ENCODE measurements at regions not wholly inside any gene's neighbourhood (a gene's known extent, or its start where the extent isn't known, plus 50 kb on each side); places are given as distances from the start of the nearest gene placed in this dataset.
"Not testable (repeated sequence)": the region's sequence is repeated elsewhere in the genome, so short reads cannot be mapped to it uniquely, and the experiment has no call there.

DNA sequence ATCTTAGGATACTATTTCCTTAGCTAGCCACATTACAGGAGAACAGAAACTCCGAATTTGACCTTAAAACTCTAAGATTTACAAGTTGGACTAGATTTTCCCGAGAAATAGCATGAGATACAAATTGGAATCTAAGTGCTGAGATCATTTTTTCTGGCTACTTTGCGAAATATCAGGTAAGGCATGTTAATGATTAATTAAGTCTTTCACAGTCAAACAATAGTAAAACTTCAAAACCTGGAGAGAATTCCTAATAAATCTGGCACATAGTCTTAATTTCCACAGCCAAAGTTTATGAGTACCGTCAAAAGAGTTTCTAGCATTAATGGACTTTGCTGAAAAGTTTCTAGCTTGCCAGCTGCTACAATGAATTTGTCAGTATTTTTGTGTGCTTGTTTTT lies 379.5 kb upstream of the TOM1L1 start:
- in situ Hi-C loops (cut with HindIII; ENCODE audit: low pct_unique_long_range_greater_than_20kb, low sequenced_read_pairs) = no loop called here
- DNase-seq (ENCODE audit: low read depth, low spot score) = no peak

- in situ Hi-C loops (cut with HindIII; ENCODE audit: low pct_unique_long_range_greater_than_20kb, low sequenced_read_pairs) = no loop called here
- DNase-seq (ENCODE audit: low read depth, low spot score) = no peak
Measured at GRCh38 chr17:54524501-54524900, 376.2 kb upstream of the TOM1L1 start.

DNA sequence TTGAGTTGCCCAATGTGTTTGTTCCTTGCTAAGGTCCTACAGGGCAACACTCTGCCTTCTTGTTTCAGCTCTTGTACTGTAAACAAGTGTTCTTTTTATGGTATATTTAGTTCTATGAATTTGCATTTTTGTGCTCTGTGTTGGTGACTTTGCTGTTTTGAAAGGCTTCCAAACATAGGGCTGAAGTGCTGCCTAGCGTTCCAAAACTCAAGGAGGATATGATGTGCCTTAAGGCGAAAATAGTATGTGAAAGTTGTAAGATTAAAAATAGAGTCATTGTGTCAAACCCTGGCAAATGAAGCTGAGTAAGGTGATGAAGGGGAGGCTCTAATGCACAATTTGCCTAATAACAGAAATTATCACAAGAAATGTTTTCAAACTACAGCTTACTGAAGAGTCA lies 372.7 kb upstream of the TOM1L1 start:
- DNase-seq (ENCODE audit: low read depth, low spot score) = no peak
- in situ Hi-C loops (cut with HindIII; ENCODE audit: low pct_unique_long_range_greater_than_20kb, low sequenced_read_pairs) = no loop called here

DNA sequence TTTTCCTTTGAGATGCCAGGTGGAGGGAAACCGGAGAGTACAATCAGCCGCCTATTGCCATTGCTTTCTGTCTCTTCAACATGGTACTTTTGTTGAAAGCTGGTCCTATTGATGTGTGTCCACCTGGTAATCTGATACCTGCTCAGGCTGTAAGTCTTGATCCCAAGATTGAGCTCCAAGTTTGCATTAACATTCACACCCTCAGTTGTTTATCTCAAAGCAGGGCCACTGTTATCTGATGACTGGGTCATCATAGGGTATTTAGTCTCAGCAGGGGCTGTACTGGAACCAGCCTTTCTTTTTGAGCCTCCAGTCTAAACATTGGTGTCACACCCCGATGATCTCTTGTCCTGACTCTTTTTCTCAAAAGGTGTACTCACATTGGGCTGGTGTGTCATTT lies 370.3 kb upstream of the TOM1L1 start:
- DNase-seq (ENCODE audit: low read depth, low spot score) = no peak
- in situ Hi-C loops (cut with HindIII; ENCODE audit: low pct_unique_long_range_greater_than_20kb, low sequenced_read_pairs) = no loop called here

- DNase-seq (ENCODE audit: low read depth, low spot score) = no peak
- in situ Hi-C loops (cut with HindIII; ENCODE audit: low pct_unique_long_range_greater_than_20kb, low sequenced_read_pairs) = no loop called here
Measured at GRCh38 chr17:54536306-54536705, 364.3 kb upstream of the TOM1L1 start.

DNA sequence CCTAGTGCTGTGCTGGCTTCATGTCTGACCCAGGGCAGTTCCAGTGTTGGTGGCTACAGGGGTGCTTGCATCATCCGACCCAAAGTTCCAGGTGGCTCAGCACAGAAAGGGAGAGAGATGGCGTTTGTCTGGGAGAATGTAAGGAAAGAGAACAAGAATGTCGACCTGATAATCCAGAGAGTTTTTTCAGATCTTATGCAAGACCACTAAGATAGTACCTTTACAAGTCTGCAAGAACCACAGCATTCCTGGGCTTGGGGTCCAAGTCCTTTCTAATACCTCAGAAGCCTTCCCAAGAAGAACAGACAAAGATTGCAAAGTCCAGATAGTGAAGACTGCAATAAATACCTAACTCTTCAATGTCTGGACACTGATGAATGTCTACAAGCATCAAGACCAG lies 363.0 kb upstream of the TOM1L1 start:
- in situ Hi-C loops (cut with HindIII; ENCODE audit: low pct_unique_long_range_greater_than_20kb, low sequenced_read_pairs) = no loop called here
- no peak for DNase-seq (ENCODE audit: low read depth, low spot score)

DNA sequence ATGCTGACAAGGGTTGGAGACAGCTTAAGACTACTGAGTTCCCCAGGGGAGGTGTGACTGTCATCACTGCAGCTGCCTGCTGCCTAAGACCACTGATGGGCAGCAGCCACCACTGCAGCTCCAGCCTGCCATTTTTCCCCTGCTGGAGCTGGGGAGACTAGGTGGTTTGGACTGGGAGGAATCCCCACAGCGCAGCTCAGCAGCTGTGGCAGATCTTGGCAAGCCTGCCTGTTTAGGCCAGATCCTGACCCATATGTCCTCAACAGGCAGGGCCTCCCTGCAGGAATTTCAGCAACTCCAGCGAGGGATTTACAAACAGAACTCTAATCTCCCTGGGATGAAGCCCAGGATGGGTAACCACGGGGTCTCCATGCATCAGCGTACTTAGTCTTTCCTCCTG lies 356.4 kb upstream of the TOM1L1 start:
- in situ Hi-C loops (cut with HindIII; ENCODE audit: low pct_unique_long_range_greater_than_20kb, low sequenced_read_pairs) = no loop called here

DNA sequence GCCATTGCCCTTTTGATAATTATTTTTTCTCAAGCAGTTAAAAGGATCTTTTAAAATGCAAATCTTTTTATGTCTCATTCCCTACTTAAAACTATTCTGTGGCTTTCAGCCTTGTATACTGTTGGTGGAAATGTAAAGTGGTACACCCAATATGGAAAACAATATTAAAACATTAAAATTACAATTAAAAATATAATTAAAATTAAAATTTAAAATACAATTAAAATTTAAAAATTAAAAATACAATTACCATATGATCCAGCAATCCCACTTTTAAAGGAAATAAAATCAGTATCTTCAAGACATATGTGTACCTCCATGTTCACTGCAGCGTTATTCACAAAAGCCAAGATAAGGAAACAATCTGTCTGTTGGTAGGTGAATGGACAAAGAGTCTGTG lies 340.8 kb upstream of the TOM1L1 start:
- no peak for DNase-seq (ENCODE audit: low read depth, low spot score)
- in situ Hi-C loops (cut with HindIII; ENCODE audit: low pct_unique_long_range_greater_than_20kb, low sequenced_read_pairs) = no loop called here

More for the DNA sequence above, 356.4 kb upstream of the TOM1L1 start:
- no peak for DNase-seq (ENCODE audit: low read depth, low spot score)

- in situ Hi-C loops (cut with HindIII; ENCODE audit: low pct_unique_long_range_greater_than_20kb, low sequenced_read_pairs) = no loop called here
- DNase-seq (ENCODE audit: low read depth, low spot score) = no peak
Measured at GRCh38 chr17:54608634-54609155, 292.0 kb upstream of the TOM1L1 start.

GRCh38 chr17:54620399-54620978 lies 280.2 kb upstream of the TOM1L1 start:
- in situ Hi-C loops (cut with HindIII; ENCODE audit: low pct_unique_long_range_greater_than_20kb, low sequenced_read_pairs) = no loop called here
- no peak for DNase-seq (ENCODE audit: low read depth, low spot score)

GRCh38 chr17:54623746-54624145 lies 276.9 kb upstream of the TOM1L1 start:
- in situ Hi-C loops (cut with HindIII; ENCODE audit: low pct_unique_long_range_greater_than_20kb, low sequenced_read_pairs) = no loop called here

DNA sequence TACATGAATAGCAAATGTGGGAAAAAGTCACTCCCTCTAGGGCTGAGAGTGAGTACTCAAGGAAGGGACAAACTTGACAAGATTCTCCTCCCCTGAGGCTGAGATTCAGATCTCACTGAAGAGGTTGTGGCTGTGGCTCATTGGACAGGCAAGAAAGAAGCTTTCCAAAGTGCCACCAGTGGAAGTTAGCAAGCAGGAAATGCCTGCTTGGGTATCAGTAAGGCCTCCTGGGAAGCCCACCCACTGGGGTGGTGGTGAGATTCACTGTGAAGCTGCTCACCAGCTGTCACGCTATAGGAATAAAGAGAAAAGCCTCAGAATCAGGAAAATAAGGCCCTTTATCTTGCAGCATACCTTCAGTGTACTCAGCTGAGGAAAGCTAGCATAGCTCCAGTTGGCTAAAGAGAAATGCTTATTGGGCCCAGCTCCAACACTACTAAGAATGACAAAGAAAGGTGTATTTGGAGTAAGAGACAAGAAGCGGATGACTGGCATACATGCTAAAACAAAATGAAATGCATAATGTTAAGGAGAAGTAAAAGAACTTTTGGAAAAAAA lies 274.4 kb upstream of the TOM1L1 start:
- DNase-seq (ENCODE audit: low read depth, low spot score) = no peak
- in situ Hi-C loops (cut with HindIII; ENCODE audit: low pct_unique_long_range_greater_than_20kb, low sequenced_read_pairs) = no loop called here

More at GRCh38 chr17:54623746-54624145, 276.9 kb upstream of the TOM1L1 start:
- DNase-seq (ENCODE audit: low read depth, low spot score) = no peak

GRCh38 chr17:54639426-54639825 lies 261.2 kb upstream of the TOM1L1 start:
- DNase-seq (ENCODE audit: low read depth, low spot score) = not testable (repeated sequence)

DNA sequence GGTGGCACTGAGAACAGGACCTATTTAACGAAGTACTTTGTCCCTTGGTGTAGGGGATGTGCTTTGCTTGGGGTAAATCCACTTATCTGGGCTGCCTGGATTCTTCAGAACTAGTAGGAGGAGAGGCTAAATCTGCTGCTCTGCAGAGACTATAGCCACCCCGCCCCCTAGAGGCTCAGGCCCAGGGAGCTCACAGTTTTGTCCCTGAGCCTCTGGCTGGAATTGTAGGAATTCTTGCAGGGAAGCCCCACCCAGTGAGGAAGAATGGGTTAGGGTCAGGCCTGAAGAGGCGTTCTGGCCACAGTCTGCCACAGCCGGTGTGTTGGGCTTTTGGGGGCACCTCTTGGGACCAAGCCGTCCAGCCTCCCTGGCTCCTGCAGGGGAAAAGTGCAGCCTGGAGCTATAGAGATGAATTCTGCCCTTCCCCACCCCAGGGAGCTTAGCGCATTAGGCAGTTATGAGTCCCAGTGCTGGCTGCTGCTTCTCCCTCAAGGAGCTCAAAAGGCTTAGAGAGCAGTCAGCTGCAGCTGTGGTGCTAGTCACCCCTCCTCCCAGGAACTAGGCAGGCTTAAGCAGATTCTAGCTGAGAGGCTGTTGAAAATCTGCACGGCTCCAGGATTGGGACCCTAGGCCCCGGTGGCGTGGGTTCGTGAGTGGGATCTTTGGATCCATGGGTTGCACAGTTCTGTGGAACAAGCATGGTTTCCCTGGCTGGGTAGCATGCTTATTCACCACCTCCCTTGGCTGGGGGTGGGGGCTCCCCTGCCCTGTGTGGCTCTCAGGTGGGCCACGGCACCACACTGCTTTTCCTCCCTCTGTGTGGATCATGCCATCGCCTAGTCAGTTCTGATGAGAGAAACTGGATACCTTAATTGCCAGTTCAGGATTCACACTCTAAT lies 237.4 kb upstream of the TOM1L1 start:
- no peak for DNase-seq (ENCODE audit: low read depth, low spot score)
- in situ Hi-C loops (cut with HindIII; ENCODE audit: low pct_unique_long_range_greater_than_20kb, low sequenced_read_pairs) = no loop called here

More at GRCh38 chr17:54639426-54639825, 261.2 kb upstream of the TOM1L1 start:
- in situ Hi-C loops (cut with HindIII; ENCODE audit: low pct_unique_long_range_greater_than_20kb, low sequenced_read_pairs) = not testable (repeated sequence)

- no peak for DNase-seq (ENCODE audit: low read depth, low spot score)
- in situ Hi-C loops (cut with HindIII; ENCODE audit: low pct_unique_long_range_greater_than_20kb, low sequenced_read_pairs) = no loop called here
Measured at GRCh38 chr17:54666559-54666958, 234.1 kb upstream of the TOM1L1 start.

GRCh38 chr17:54678158-54678557 lies 222.5 kb upstream of the TOM1L1 start:
- in situ Hi-C loops (cut with HindIII; ENCODE audit: low pct_unique_long_range_greater_than_20kb, low sequenced_read_pairs) = no loop called here
- DNase-seq (ENCODE audit: low read depth, low spot score) = no peak

DNA sequence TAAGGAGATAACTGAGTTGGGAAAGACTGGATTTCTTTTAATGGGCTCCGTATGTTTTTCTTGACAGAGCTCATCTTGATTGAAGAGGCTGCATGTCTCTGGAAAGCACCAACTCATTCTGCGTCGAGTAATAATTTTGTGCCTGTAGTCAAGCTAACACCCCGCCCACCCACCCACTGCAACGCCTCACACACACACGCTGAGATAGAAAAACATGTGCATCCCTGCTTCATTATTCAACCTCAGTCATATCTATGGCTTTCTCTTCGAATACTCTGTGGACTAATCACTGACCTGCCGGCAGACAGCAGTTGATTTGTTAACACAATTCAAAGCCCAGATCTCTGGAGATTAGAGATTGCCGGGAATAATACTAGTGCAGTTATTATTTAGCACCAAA lies 220.2 kb upstream of the TOM1L1 start:
- no peak for DNase-seq (ENCODE audit: low read depth, low spot score)
- in situ Hi-C loops (cut with HindIII; ENCODE audit: low pct_unique_long_range_greater_than_20kb, low sequenced_read_pairs) = no loop called here

- no peak for DNase-seq (ENCODE audit: low read depth, low spot score)
- in situ Hi-C loops (cut with HindIII; ENCODE audit: low pct_unique_long_range_greater_than_20kb, low sequenced_read_pairs) = no loop called here
Measured at GRCh38 chr17:54694287-54694887, 206.3 kb upstream of the TOM1L1 start.
